ENCODE measurements at regions not wholly inside any gene's neighbourhood (a gene's known extent, or its start where the extent isn't known, plus 50 kb on each side); places are given as distances from the start of the nearest gene placed in this dataset.

GRCh38 chr13:71015516-71015915 lies 851.5 kb downstream of the DACH1 start:
- Histone ChIP-seq H3K4me3 (replicated peaks in 1 of 3; ENCODE audit: insufficient read depth in 1 of 3, low read depth in 1 of 3, low read length in 3 of 3) (no peak overlapping the region), H3K9ac (replicated peaks; ENCODE audit: extremely low read depth, insufficient read depth, low read length) (no peak overlapping the region), H3K27ac (ENCODE audit: insufficient read depth, low read depth, low read length) (no peak overlapping the region), H3K4me1 (ENCODE audit: control insufficient read depth, extremely low read depth, insufficient read depth, low read length) (no peaks in the 10 kb centered on the region), H3K9me1 (replicated peaks; ENCODE audit: control insufficient read depth, extremely low read depth, insufficient read depth, low read length) (no peaks in the 10 kb centered on the region), H3K27me3 (ENCODE audit: control insufficient read depth in 2 of 2, insufficient read depth in 2 of 2, low read length in 2 of 2) (no peaks in the 10 kb centered on the region), H4K20me1 (replicated peaks; ENCODE audit: control insufficient read depth, extremely low read depth, insufficient read depth, low read length) (no peaks in the 10 kb centered on the region), H3K9me3 (replicated peaks; ENCODE audit: control insufficient read depth, insufficient read depth, low read length) (no peaks in the 10 kb centered on the region), H3K79me2 (ENCODE audit: control insufficient read depth, insufficient read depth, low read length) (no peaks in the 10 kb centered on the region), H3K4me2 (ENCODE audit: insufficient read depth, low read length) (no peak overlapping the region), H2AFZ (ENCODE audit: low read depth, low read length) (no peak overlapping the region), H3K36me3 (ENCODE audit: control insufficient read depth in 2 of 2, extremely low read depth in 1 of 2, insufficient read depth in 2 of 2, low read length in 2 of 2) (no peaks in the 10 kb centered on the region)
- no TSS peak for BruUV-seq (replicated peaks)
- no peak for TF ChIP-seq CTCF (IDR thresholded peaks at IDR 0.05; ENCODE audit: extremely low read depth in 1 of 2, insufficient read depth in 1 of 2, low read depth in 1 of 2, low read length in 2 of 2)
- TF ChIP-seq MAX (IDR thresholded peaks at IDR 0.05; ENCODE audit: insufficient read depth, insufficient read length), result no peak
- TF ChIP-seq FOS (IDR thresholded peaks at IDR 0.05; ENCODE audit: borderline replicate concordance, insufficient read depth, low read length), result no peak
- no peak for TF ChIP-seq GATA2 (IDR thresholded peaks at IDR 0.05; ENCODE audit: insufficient read depth, insufficient read length, low read depth, low read length)
- TF ChIP-seq MYC (IDR thresholded peaks at IDR 0.05; ENCODE audit: low read depth, low read length), result no peak
- no peak for TF ChIP-seq JUN (IDR thresholded peaks at IDR 0.05; ENCODE audit: borderline replicate concordance, insufficient read depth, insufficient read length, low read depth)
- TF ChIP-seq POLR2A (IDR thresholded peaks at IDR 0.05; ENCODE audit: low read depth, low read length), result no peak
- no peak for TF ChIP-seq EZH2 (IDR thresholded peaks at IDR 0.05; ENCODE audit: borderline replicate concordance, low read depth, low read length, severe bottlenecking)
- no peak for TF ChIP-seq POLR2AphosphoS5 (IDR thresholded peaks at IDR 0.05; ENCODE audit: insufficient read depth, low read depth, low read length)
- intact Hi-C loops (cut with micrococcal nuclease), result no loop called here
- FAIRE-seq (no peak), DNase-seq (ENCODE audit: low read depth, low spot score) (no peak)
- dilution Hi-C loops (cut with MboI; ENCODE audit: extremely low pct_ligation_motif_present, low sequenced_read_pairs), result no loop called here
- ChIA-PET CTCF (no interaction called here), POLR2A (no interaction called here)
